ENCODE measurements at regions not wholly inside any gene's neighbourhood (a gene's known extent, or its start where the extent isn't known, plus 50 kb on each side); places are given as distances from the start of the nearest gene placed in this dataset.

DNA sequence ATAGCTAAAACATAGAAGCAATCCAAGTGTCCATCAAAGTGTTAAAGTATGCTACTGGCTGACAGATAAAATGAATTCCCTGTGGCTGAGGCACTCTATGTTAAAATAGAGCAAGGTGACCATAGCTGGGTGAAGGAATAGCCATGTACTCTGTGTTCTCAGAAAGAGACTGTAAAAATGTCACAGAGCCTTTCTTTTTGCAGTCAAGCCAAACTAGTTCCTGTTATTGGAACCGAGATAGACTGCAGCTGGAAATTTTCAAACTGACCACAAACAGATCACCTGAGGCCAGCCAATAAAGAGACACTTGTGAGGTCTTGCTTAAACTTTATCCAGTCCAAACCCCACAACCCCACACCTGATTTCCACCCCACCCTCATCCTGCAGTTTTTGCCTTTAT is 422.8 kb upstream of the NAALADL2 start:
- TF ChIP-seq, protein P1, sequence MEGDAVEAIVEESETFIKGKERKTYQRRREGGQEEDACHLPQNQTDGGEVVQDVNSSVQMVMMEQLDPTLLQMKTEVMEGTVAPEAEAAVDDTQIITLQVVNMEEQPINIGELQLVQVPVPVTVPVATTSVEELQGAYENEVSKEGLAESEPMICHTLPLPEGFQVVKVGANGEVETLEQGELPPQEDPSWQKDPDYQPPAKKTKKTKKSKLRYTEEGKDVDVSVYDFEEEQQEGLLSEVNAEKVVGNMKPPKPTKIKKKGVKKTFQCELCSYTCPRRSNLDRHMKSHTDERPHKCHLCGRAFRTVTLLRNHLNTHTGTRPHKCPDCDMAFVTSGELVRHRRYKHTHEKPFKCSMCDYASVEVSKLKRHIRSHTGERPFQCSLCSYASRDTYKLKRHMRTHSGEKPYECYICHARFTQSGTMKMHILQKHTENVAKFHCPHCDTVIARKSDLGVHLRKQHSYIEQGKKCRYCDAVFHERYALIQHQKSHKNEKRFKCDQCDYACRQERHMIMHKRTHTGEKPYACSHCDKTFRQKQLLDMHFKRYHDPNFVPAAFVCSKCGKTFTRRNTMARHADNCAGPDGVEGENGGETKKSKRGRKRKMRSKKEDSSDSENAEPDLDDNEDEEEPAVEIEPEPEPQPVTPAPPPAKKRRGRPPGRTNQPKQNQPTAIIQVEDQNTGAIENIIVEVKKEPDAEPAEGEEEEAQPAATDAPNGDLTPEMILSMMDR (IDR thresholded peaks at IDR 0.05; ENCODE audit: insufficient read depth, low read depth, low read length), result no peak
- TF ChIP-seq EZH2 (IDR thresholded peaks at IDR 0.05; ENCODE audit: insufficient read depth, low read length), result no peak
